IMR-90 (cell line): ENCODE measurements at regions not wholly inside any gene's neighbourhood (a gene's known extent, or its start where the extent isn't known, plus 50 kb on each side); places are given as distances from the start of the nearest gene placed in this dataset.

Source experiments
- BHLHE40 ChIP-seq: fragments of 150-350 bp; IDR thresholded peaks from 2 replicates; pipeline ENCODE4 v1.6.1; 2016; ENCODE audit warnings: mild to moderate bottlenecking, low read depth, low read length
- MAZ ChIP-seq: IDR thresholded peaks from 2 replicates; pipeline ENCODE4 v1.6.1; 2012; ENCODE audit warnings: low read depth, mild to moderate bottlenecking, low read length, improper control_type of control experiment, moderate library complexity, borderline replicate concordance
- MXI1 ChIP-seq: IDR thresholded peaks from 2 replicates; pipeline ENCODE4 v1.6.1; 2012; ENCODE audit warnings: low read depth, mild to moderate bottlenecking, low read length, moderate library complexity, borderline replicate concordance
- RCOR1 ChIP-seq: IDR thresholded peaks from 2 replicates; pipeline ENCODE4 v1.6.1; 2012; ENCODE audit warnings: mild to moderate bottlenecking, low read length, improper control_type of control experiment; ENCODE audit not compliant: insufficient replicate concordance
- RFX5 ChIP-seq: IDR thresholded peaks from 2 replicates; pipeline ENCODE4 v1.8.0; 2012; ENCODE audit warnings: low read depth, mild to moderate bottlenecking, low read length, moderate library complexity
- USF2 ChIP-seq: fragments of 150-350 bp; IDR thresholded peaks from 2 replicates; pipeline ENCODE4 v1.6.1; 2017; ENCODE audit warnings: mild to moderate bottlenecking, antibody characterized with exemption, low read length, low read depth

- TF ChIP-seq RFX5 (no peak), USF2 (no peak), BHLHE40 (no peak), RCOR1 (no peak), MAZ (no peak), MXI1 (no peak)
Observed at GRCh38 chr2:234676109-234676782, 179.4 kb upstream of the ARL4C start (continued).
